ENCODE measurements at regions not wholly inside any gene's neighbourhood (a gene's known extent, or its start where the extent isn't known, plus 50 kb on each side); places are given as distances from the start of the nearest gene placed in this dataset.

GRCh38 chr2:67660015-67660602 is 263.0 kb downstream of the ETAA1 start:
- DNase-seq (ENCODE audit: low spot score): no peak

GRCh38 chr2:67660871-67661270 is 263.7 kb downstream of the ETAA1 start:
- no peak for DNase-seq (ENCODE audit: low spot score)

- no peak for DNase-seq (ENCODE audit: low spot score)
These were observed 265.1 kb downstream of the ETAA1 start for GRCh38 chr2:67662222-67662621.

- DNase-seq (ENCODE audit: low spot score): no peak
These were observed 266.6 kb downstream of the ETAA1 start for GRCh38 chr2:67663776-67664175.

GRCh38 chr2:67666386-67667053 is 269.4 kb downstream of the ETAA1 start:
- no peak for DNase-seq (ENCODE audit: low spot score)

GRCh38 chr2:67667054-67667908 is 270.1 kb downstream of the ETAA1 start:
- DNase-seq (ENCODE audit: low spot score): no peak

GRCh38 chr2:67668538-67668937 is 271.4 kb downstream of the ETAA1 start:
- no peak for DNase-seq (ENCODE audit: low spot score)

- DNase-seq (ENCODE audit: low spot score): no peak
These were observed 272.0 kb downstream of the ETAA1 start for GRCh38 chr2:67669168-67669567.

- DNase-seq (ENCODE audit: low spot score): no peak
These were observed 272.6 kb downstream of the ETAA1 start for GRCh38 chr2:67669766-67670165.

GRCh38 chr2:67670747-67671183 is 273.6 kb downstream of the ETAA1 start:
- DNase-seq (ENCODE audit: low spot score): no peak

- no peak for DNase-seq (ENCODE audit: low spot score)
These were observed 274.6 kb downstream of the ETAA1 start for GRCh38 chr2:67671464-67672450.

GRCh38 chr2:67674668-67675067 is 277.5 kb downstream of the ETAA1 start:
- DNase-seq (ENCODE audit: low spot score): no peak

GRCh38 chr2:67684991-67685390 is 287.9 kb downstream of the ETAA1 start:
- no peak for DNase-seq (ENCODE audit: low spot score)

GRCh38 chr2:67686254-67686653 is 289.1 kb downstream of the ETAA1 start:
- no peak for DNase-seq (ENCODE audit: low spot score)

- DNase-seq (ENCODE audit: low spot score): no peak
These were observed 292.1 kb downstream of the ETAA1 start for GRCh38 chr2:67689186-67689585.

- no peak for DNase-seq (ENCODE audit: low spot score)
These were observed 292.5 kb downstream of the ETAA1 start for GRCh38 chr2:67689651-67690050.

- DNase-seq (ENCODE audit: low spot score): no peak
These were observed 297.3 kb downstream of the ETAA1 start for GRCh38 chr2:67694445-67694844.

- no peak for DNase-seq (ENCODE audit: low spot score)
These were observed 303.9 kb downstream of the ETAA1 start for GRCh38 chr2:67701011-67701410.

GRCh38 chr2:67702284-67702683 is 305.2 kb downstream of the ETAA1 start:
- DNase-seq (ENCODE audit: low spot score): no peak

- no peak for DNase-seq (ENCODE audit: low spot score)
These were observed 305.8 kb downstream of the ETAA1 start for GRCh38 chr2:67702937-67703336.

GRCh38 chr2:67706082-67706481 is 308.9 kb downstream of the ETAA1 start:
- DNase-seq (ENCODE audit: low spot score): no peak

- DNase-seq (ENCODE audit: low spot score): no peak
These were observed 310.8 kb downstream of the ETAA1 start for GRCh38 chr2:67707896-67708295.

Data from kidney capillary endothelial cell (primary cell).